Thyroid gland (tissue), 4 donors: ENCODE measurements at regions not wholly inside any gene's neighbourhood (a gene's known extent, or its start where the extent isn't known, plus 50 kb on each side); places are given as distances from the start of the nearest gene placed in this dataset.

Experiments
- POLR2A ChIP-seq, 2 donors: fragments of 450-650 bp; IDR thresholded peaks; one replicate each; pipeline ENCODE4 v1.6.1; 2017; ENCODE audit warnings: antibody characterized with exemption in 2 of 2, mild to moderate bottlenecking in 2 of 2, moderate library complexity in 1 of 2
- TF ChIP-seq, protein P1 (sequence below), 6 experiments: fragments of 200-600 bp in 3 of 6; fragments of 450-650 bp in 3 of 6; sonication (generic) in 3 of 6; IDR thresholded peaks; one replicate each; pipeline ENCODE4 v1.5.1; 2016 to 2019; ENCODE audit warnings: antibody characterized with exemption in 6 of 6, mild to moderate bottlenecking in 2 of 6, inconsistent platforms in 1 of 6, moderate library complexity in 1 of 6

DNA sequence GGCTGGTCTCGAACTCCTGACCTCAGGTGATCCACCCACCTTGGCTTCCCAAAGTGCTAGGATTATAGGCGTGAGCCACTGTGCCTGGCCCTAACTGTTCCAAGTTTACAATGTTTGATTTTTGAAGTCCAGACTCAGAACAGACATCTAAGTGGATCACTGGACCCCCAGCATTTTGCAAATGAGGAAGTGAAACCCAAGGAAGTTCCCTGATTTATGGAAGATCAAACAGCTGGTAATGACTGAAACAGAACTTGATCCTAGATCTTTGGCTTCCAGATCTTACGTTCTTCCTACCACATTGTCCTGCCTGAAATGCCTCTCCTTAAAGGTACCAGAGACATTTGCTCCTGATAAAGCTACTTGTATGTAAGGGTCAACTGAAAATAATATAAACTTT is 58.3 kb upstream of the NCOA1 start:
- TF ChIP-seq, protein P1, sequence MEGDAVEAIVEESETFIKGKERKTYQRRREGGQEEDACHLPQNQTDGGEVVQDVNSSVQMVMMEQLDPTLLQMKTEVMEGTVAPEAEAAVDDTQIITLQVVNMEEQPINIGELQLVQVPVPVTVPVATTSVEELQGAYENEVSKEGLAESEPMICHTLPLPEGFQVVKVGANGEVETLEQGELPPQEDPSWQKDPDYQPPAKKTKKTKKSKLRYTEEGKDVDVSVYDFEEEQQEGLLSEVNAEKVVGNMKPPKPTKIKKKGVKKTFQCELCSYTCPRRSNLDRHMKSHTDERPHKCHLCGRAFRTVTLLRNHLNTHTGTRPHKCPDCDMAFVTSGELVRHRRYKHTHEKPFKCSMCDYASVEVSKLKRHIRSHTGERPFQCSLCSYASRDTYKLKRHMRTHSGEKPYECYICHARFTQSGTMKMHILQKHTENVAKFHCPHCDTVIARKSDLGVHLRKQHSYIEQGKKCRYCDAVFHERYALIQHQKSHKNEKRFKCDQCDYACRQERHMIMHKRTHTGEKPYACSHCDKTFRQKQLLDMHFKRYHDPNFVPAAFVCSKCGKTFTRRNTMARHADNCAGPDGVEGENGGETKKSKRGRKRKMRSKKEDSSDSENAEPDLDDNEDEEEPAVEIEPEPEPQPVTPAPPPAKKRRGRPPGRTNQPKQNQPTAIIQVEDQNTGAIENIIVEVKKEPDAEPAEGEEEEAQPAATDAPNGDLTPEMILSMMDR (IDR thresholded peaks at IDR 0.05), result no peak
- TF ChIP-seq POLR2A (IDR thresholded peaks at IDR 0.05), result no peak
